ENCODE measurements at regions not wholly inside any gene's neighbourhood (a gene's known extent, or its start where the extent isn't known, plus 50 kb on each side); places are given as distances from the start of the nearest gene placed in this dataset.

DNA sequence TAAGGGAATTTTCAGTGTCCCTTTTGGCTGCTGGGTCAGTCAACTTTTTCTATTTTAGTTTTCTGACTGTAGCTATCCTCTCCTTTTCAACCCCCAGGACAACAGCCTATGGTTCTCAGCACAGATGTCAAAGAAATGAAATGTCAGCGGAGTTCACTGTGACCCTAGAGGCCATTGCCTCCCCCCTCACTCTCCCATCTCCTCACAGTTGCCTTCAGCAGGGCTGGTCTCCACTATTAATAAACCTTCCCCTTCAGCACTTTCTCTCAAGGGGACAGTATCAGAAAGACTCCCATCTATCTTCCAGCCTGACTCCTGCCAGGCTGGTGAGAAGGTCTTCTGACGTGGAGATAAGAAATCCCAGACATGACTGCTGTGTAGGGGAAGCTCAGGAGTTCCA lies 137.1 kb upstream of the WSCD2 start:
- TF ChIP-seq, protein P1, sequence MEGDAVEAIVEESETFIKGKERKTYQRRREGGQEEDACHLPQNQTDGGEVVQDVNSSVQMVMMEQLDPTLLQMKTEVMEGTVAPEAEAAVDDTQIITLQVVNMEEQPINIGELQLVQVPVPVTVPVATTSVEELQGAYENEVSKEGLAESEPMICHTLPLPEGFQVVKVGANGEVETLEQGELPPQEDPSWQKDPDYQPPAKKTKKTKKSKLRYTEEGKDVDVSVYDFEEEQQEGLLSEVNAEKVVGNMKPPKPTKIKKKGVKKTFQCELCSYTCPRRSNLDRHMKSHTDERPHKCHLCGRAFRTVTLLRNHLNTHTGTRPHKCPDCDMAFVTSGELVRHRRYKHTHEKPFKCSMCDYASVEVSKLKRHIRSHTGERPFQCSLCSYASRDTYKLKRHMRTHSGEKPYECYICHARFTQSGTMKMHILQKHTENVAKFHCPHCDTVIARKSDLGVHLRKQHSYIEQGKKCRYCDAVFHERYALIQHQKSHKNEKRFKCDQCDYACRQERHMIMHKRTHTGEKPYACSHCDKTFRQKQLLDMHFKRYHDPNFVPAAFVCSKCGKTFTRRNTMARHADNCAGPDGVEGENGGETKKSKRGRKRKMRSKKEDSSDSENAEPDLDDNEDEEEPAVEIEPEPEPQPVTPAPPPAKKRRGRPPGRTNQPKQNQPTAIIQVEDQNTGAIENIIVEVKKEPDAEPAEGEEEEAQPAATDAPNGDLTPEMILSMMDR (IDR thresholded peaks at IDR 0.05; ENCODE audit: control insufficient read depth, insufficient read depth, low read depth, low read length, missing control alignments) = no peak
- no peak for DNase-seq (ENCODE audit: low read depth)
- no peak overlapping the region for H3K4me3 ChIP-seq (ENCODE audit: control insufficient read depth, low read depth, low read length)

- TF ChIP-seq, protein P1 (IDR thresholded peaks at IDR 0.05; ENCODE audit: control insufficient read depth, insufficient read depth, low read depth, low read length, missing control alignments) = peak; percentile 53
- no peak overlapping the region for H3K4me3 ChIP-seq (ENCODE audit: control insufficient read depth, low read depth, low read length)
- DNase-seq (ENCODE audit: low read depth) = no peak
These were observed 136.1 kb upstream of the WSCD2 start for GRCh38 chr12:107992870-107993451.

DNA sequence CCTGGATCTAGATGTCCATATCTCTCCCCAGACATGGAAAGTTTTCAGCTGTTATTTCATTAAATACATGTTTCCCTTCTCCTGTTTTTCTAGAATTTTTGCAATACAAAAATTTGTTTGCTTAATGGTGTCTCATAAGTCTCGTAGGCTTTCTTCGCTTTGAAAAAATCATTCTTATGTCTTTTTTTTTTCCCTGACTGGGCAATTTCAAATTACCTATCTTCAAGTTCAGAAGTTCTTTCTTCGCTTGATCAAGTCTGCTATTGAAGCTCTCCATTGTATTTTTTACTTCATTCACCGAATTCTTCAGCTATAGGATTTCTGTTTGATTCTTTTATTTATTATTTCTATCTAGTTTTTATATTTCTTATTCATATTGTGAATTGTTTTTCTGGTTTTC lies 130.2 kb upstream of the WSCD2 start:
- TF ChIP-seq, protein P1 (IDR thresholded peaks at IDR 0.05; ENCODE audit: control insufficient read depth, insufficient read depth, low read depth, low read length, missing control alignments) = no peak
- H3K4me3 ChIP-seq (ENCODE audit: control insufficient read depth, low read depth, low read length) = no peak overlapping the region

DNA sequence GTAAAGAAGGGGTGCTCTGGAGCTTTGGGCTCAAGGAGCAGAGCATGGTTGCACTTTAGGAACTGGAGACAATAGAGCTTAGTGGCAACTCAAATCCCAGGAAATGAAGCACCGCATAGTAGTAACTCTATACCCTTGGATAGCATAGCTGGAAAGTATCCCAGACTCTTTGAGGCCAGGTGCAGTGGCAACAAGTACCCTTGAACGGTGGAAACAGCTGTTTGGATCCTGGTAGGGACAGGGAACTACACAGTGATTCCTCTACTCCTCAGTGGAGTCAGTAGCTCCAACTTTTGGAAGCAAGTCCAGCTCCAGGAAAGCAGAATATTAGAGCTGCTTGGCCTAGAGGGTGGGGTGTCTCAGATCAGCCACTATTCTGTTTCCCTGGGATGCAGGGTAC lies 129.0 kb upstream of the WSCD2 start:
- DNase-seq (ENCODE audit: low read depth) = no peak
- TF ChIP-seq, protein P1 (IDR thresholded peaks at IDR 0.05; ENCODE audit: control insufficient read depth, insufficient read depth, low read depth, low read length, missing control alignments) = no peak
- H3K4me3 ChIP-seq (ENCODE audit: control insufficient read depth, low read depth, low read length) = no peak overlapping the region

More for the DNA sequence above, 130.2 kb upstream of the WSCD2 start:
- no peak for DNase-seq (ENCODE audit: low read depth)

DNA sequence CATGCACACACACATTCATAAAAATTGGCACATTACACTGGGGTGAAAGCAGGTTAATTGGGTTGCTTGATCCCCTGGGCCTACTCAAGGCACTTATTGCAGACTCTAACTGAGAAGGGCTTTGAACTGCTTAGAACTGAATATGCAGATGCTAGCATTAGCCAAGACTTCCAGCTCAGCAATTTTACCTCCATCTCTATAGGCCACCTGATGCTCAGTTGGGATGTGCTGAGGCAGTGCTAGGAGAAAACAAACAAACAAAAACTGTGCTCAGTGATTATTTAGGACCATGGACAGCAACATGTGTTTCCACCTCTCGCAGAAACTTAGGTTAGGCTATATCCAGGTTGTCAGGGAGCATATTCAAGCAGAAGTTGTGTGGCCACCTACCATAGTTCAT lies 124.8 kb upstream of the WSCD2 start:
- H3K4me3 ChIP-seq (ENCODE audit: control insufficient read depth, low read depth, low read length) = no peak overlapping the region
- no peak for DNase-seq (ENCODE audit: low read depth)
- TF ChIP-seq, protein P1 (IDR thresholded peaks at IDR 0.05; ENCODE audit: control insufficient read depth, insufficient read depth, low read depth, low read length, missing control alignments) = no peak

DNA sequence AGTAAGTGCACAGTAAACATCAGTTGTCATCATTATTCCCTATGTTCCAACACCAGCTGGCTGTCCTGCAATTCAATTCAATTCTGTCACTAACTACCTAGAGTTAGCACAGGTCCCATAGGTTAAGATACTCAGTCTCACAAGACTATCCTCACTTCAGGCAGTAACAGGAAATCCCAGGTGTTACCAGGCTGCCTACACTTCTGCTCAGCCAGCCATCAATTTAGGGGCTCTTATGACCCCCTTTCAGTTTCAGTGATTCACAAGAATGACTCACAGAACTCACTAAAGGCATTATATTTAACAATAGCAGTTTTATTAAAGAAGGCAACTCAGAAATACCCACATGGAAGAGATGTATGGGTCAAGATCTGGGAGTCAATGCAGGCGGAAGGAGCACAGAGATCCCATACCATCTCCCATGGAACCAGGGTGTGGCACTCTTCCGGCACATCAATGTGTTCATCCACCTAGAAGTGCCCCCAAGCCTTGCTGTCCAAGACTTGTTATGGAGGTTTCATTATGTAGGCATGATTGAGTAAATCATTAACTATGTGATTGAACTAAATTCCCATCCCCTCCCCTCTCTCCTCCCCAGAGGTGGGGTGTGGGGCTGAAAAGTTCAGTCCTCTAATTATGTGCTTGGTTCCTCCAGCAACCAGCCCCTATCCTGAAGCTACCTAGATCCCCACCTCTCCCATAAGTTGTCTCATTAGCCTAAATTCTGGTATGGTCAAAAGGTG lies 120.8 kb upstream of the WSCD2 start:
- no peak for DNase-seq (ENCODE audit: low read depth)
- TF ChIP-seq, protein P1 (IDR thresholded peaks at IDR 0.05; ENCODE audit: control insufficient read depth, insufficient read depth, low read depth, low read length, missing control alignments) = no peak
- no peak overlapping the region for H3K4me3 ChIP-seq (ENCODE audit: control insufficient read depth, low read depth, low read length)
